GM18502 (cell line): ENCODE measurements at regions not wholly inside any gene's neighbourhood (a gene's known extent, or its start where the extent isn't known, plus 50 kb on each side); places are given as distances from the start of the nearest gene placed in this dataset.
"Not testable (repeated sequence)": the region's sequence is repeated elsewhere in the genome, so short reads cannot be mapped to it uniquely, and the experiment has no call there.

Experiments used
- ATAC-seq: cut with Tn5 transposase; IDR thresholded peaks from one replicate; pipeline ENCODE4 v1.9.1; 2021; ENCODE audit warnings: mild to moderate bottlenecking; ENCODE audit not compliant: unreplicated experiment, poor library complexity

DNA sequence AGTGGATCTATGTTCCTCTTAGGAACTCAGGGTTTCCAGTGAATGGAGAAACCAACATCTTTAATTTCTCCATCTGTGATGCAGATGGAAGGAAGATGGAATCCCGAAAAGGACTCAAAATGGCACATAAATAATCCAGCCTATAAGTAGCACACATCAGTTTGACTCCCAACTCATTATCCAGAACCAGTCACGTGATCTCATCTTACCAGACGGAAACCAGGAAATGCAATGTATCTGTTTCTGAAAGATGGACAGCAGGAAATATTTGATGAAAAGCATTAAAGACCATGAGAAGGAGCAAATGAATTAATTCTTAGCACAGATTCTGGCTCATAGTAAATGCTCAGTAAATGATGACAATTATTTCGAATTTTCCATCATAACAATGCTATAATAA, 443.1 kb upstream of the FMR1 start:
- no peak for ATAC-seq

DNA sequence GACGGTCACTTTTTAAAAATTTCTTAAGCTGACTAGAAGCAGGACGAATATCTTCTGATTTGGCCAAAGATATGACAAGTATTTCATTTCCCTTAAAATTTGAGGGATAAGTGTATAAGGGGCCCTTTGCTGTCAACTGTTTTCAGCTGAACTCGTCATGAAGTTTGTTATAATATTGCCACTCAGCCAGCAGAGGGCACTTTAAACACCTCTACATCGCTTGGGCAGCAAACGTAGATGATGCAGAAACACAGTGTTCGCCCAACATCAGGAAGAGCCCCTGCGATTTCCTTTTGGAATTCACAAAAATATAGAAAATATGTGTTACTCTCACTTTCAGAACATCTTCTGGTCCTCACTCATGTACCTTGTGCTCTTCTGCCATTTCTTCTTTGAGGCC, 435.7 kb upstream of the FMR1 start:
- ATAC-seq = no peak

GRCh38 chrX:147478899-147479298, 432.8 kb upstream of the FMR1 start:
- ATAC-seq = no peak

GRCh38 chrX:147485207-147485606, 426.5 kb upstream of the FMR1 start:
- no peak for ATAC-seq

DNA sequence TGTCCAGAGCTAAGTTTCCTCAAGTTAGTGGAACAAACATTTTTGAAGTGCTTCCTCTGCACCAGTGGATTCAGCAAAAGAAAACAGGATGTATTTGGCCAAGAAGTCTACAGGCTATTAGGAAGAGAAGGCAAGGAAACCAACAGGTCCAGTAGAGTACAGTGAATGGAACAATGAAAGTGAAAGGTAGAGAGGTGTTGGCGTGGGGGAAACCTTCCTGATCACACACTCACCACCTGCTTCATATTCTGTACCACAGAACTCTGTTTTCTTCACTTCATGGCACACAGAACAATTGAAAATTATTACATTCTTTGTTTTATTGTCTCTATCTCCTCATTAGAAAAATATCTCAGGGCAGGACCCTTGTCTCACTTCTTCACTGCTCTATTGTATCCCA, 417.4 kb upstream of the FMR1 start:
- no peak for ATAC-seq

DNA sequence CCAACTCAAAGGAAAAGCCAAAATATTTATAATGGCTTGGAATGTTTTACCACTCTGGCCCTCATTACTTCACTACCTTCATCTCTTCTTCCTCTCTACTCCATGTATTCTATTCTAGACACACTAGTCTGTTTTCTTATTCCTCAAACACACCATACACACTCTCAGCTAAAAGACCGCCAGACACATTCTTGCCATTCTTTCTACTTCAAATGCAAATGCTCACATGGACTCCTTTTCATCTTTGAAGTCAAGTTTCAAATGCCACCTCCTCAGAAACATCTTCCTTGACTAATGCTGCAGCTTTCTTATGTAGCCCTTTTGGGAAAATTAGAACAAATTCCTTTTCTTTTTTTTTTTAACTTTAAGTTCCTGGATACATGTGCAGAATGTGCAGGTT, 412.9 kb upstream of the FMR1 start:
- no peak for ATAC-seq

DNA sequence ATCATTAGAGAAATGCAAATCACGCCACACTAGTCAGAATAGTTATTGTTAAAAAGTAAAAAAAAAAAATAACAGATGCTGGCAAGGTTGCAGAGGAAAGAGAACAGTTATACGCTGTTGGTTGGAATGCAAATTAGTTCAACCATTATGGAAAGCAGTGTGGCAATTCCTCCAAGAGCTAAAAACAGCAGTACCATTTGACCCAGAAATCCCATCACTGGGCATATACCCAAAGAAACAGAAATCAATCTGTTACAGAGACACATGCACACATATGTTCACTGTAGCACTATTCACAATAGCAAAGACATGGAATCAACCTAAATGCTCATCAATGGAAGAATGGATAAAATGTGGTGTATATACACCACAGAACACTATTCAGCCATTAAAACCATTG, 388.7 kb upstream of the FMR1 start:
- ATAC-seq = no peak

DNA sequence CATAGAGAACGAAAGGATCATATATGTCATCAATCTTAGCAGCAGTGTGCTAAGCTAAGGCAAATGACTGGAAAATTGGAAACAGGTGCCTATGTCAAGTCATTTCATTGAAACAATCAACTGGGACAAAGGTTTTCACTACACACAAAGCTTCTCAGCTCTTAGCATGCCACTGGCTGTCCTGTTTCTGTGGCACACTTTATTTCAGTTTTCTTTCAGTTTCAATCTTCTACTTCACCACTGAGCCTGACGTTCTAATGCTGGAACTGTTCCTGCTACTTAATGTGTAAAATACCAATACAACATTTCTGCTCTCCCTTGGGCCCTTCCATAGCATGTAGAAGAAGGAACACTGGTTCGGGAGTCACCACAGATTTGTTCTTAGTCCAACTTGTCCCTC, 378.3 kb upstream of the FMR1 start:
- ATAC-seq = no peak

DNA sequence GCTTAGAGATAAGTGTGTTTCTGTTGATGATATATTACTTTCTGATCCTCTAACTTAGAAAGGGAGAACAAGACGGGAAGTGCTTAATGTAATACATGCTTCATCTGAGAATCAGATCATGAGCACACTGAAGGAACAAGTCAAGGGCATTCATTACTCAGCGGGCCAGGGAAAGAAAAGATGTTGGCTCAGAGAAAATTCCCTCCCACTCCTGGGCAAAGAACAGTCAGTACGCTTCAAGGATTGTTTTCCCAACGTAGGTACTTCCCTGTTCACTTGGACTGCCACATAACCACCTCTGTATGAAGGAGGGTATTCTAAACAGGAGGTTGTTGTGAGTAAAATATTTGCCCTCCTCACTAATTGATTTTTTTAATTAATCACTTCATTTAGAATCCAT, 374.5 kb upstream of the FMR1 start:
- ATAC-seq = no peak

DNA sequence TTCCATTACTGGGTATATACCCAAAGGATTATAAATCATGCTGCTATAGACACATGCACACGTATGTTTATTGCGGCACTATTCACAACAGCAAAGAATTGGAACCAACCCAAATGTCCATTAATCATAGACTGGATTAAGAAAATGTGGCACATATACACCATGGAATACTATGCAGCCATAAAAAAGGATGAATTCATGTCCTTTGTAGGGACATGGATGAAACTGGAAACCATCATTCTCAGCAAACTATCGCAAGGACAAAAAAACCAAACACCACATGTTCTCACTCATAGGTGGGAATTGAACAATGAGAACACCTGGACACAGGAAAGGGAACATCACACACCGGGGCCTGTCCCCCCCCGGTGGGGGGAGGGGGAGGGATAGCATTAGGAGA, 363.7 kb upstream of the FMR1 start:
- ATAC-seq = not testable (repeated sequence)

GRCh38 chrX:147550217-147550616, 361.5 kb upstream of the FMR1 start:
- ATAC-seq = no peak

- no peak for ATAC-seq
These were observed 352.5 kb upstream of the FMR1 start for GRCh38 chrX:147559191-147559590.

GRCh38 chrX:147565237-147565636, 346.5 kb upstream of the FMR1 start:
- no peak for ATAC-seq

DNA sequence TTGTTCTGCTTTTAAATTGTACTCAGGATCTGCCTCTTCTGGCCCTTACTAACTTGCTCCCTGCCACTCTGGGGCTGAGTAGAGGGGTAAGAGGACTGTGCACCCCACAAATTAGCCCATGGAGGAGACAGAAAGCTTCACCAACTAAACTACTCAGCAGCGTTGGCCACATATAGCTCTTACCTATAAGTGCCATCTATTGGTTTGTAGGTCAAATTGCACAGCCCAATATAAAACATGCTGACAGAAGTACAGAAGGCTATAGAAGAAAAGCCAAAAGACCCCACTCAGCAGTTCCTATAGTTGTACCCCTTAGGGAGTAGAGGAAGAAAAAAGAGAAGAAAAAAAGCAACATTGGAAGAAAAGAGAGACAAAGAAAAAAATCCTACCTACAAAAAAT, 341.2 kb upstream of the FMR1 start:
- ATAC-seq = no peak

DNA sequence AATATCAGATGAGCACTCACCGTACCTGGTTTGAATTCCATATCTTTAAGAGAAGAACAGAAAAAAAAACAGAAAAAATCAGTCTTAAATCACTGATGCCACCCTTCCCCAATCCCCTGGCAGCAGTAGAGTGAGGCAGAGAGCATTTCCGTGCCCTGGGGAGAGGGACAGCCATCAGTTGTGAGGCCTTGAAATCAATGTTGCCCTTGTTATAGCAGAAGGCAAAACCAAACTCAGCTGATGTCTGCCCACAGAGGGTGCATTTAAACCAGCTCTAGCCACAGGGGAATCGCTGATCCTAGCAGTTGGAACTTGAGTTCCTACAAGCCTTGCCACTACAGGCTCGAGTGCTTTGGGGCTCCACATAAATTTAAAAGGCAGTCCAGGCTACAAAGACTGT, 338.5 kb upstream of the FMR1 start:
- ATAC-seq = no peak

DNA sequence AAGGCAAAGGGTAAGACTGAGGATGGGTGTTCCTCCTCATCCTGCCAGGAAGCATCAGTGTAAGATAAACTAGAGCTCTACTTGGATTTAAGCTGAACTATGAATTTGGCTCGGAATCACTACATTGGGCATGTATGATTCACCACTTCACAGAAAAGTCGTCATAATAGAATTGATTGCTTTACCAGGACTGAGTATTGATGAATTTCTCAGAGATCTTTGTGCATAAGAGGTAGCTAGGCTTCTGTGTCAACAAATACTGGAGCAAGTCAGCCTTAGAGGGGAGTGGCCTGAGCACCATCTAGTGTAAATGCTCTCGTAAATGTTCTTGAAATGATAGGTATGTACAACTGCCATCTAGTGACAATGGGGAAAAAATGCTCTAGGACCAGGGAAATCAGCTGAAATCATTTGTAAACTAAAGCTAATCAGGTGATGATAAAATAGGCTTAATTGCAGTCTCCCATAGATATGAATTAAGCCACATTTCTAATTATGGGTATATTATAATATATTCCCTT, 309.5 kb upstream of the FMR1 start:
- no peak for ATAC-seq

- no peak for ATAC-seq
These were observed 285.1 kb upstream of the FMR1 start for GRCh38 chrX:147626605-147627004.

DNA sequence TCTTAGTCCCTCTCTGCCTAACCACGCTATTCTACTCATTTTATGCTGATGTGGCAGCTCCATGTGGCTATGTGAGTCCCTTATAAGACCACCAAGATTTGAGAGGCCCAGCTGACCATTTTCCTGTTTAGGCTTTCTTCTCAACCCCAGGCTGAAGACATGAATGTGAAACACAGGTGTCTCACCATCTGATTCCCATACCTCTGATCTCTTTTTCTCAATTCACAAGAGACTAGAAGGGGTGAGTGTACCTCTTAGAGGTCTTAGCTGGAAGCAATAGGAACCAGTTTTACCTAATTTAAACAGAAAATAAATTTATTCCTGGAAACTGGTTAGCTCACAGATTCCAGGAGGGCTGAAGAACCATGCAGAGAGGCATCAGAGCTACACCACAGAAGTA, 276.5 kb upstream of the FMR1 start:
- no peak for ATAC-seq

GRCh38 chrX:147637190-147637589, 274.5 kb upstream of the FMR1 start:
- ATAC-seq = no peak

GRCh38 chrX:147646949-147647723, 264.6 kb upstream of the FMR1 start:
- ATAC-seq = no peak

GRCh38 chrX:147675819-147676218, 235.9 kb upstream of the FMR1 start:
- ATAC-seq = no peak

DNA sequence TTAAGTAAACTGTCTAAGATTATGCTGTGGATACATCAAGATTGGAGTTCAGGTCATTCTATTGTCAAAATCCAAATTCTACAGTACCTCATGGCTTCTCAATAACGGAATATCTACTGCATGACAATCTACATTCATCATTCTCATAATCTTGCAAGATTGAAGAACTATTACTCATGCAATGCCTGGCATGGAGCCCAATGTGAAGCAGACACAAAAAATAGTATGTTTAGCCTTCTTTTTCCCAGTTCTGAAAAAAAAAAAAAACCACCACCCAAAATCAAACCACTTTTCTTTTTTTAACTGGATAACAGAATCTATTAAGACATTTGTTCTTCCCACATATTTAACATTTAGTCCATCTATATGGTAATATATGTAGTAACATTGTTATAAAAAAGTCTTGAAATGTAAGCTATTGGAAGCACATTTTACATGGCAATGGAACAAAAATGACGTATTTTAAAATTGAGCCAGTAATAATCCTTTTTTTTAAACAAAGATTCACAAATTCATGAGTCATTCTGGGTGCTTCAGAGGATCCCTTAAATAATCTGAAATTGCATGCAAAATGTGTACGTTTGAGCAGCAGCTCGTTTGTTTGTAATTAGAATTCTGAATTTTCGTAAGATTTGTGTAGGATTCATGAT, 232.2 kb upstream of the FMR1 start:
- no peak for ATAC-seq
